ENCODE measurements at regions not wholly inside any gene's neighbourhood (a gene's known extent, or its start where the extent isn't known, plus 50 kb on each side); places are given as distances from the start of the nearest gene placed in this dataset.

DNA sequence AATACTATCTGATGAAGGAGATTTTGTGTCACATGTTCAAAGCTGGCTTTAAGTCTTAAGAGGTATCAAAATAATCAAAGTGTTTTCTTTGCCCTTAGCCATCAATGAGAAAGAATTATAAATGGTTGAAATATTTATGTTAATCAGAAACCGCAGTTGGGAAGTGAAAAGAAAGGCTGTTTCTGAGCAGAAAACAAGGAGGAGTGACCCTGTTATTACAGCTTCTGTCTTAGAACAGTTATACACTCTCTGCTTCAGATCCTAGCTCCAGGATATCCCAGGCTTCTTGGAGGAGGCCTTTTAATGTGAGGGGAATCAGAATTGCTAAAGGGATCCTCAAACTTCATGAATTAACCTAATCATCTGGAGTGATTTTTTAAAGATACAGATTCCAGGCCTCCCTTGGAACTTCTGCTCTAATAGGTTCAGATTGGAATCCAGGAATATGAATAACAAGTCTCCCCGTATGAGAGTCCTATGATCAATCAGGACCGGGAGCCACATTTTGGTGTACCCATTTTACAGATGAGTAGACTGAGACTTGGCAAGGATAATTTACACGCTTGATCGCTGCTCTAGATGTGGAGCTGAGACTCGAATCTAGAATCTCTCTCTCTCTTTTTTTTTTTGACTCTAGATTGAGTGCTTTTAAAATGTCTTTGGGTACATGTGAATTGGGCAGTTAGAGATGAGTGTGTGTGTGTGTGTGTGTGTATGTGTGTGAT, 50.8 kb upstream of the JAG1 start:
- no peak for DNase-seq

DNA sequence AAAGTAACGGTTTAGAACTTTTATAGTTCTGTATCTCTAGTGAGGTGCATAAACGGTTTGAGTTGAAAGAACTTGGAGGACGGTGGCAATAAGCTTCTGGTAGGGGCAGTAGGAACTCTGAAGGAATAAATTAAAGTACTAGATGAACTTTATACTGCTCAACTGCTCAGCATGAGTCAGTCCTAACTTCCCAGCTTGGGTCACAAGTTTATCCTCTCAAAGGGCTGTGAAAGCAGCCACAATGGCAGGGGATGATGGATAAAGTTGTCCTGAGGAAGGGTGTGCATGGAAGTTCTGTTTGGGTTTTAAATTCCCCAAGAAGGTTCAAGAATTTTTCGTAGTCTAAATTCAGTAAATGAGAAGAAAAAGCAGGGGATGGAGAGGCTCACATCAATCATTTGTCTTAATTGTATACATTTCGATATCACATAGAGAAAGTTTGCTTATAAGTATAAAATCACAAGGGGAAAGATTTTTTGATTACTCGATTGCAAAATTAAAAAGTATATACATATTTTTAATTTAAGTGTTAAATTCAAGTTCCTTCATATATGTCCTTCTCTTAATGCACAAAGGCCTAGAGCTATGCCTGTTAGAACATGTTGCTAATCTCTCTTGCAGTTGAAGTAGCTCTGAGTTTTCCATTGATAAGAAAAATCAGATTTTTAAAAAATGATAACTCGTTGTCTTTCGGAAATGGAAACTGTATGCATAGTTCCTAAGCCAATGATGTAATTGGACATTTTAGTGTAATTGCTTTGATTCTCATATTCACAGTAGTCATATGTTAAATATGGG, 55.3 kb upstream of the JAG1 start:
- no peak for DNase-seq

DNA sequence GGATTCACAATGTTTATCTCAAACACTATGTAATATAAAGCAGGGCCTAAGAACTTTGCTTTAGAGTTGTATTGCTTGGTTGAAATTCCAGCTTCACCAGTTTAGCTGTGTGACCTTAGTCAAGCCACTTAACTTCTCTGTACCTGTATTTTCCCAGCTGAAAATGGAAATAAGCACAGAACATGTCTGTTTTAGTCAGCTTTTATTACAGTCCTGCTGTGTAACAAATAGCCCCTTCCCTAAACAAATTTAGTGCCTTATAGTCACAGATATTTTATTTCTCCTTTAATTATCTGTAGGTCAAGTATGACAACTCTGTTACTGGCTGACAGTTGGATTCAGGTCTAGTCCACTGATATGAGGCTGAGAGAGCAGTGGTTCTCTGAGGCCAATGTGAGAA, 56.0 kb upstream of the JAG1 start:
- no peak for DNase-seq

DNA sequence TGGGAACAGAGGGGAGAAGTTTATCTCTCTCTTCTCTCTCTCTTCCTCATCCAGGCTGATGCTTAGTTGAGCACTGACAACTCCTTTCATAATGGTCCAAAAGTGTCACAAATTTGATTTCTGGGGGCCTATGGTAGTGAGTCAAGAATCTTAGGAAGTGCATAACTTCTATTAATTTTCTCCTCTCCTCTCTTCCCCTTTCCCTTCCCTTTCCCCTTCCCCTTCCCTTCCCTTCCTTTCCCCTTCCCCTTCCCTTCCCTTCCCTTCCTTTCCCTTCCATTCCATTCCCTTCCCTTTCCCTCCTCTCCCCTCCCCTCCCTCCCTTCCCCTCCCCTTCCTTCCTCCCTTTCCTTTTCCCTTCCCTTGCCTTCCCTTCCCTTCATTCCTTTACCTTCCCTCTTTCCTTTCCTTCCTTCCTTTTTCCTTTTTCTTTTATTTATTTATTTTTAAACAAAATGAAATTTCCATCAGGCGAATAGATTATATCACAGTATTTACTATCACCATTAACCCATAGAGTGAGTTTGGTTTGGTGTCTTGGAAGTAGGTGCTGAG, 56.9 kb upstream of the JAG1 start:
- no peak for DNase-seq

DNA sequence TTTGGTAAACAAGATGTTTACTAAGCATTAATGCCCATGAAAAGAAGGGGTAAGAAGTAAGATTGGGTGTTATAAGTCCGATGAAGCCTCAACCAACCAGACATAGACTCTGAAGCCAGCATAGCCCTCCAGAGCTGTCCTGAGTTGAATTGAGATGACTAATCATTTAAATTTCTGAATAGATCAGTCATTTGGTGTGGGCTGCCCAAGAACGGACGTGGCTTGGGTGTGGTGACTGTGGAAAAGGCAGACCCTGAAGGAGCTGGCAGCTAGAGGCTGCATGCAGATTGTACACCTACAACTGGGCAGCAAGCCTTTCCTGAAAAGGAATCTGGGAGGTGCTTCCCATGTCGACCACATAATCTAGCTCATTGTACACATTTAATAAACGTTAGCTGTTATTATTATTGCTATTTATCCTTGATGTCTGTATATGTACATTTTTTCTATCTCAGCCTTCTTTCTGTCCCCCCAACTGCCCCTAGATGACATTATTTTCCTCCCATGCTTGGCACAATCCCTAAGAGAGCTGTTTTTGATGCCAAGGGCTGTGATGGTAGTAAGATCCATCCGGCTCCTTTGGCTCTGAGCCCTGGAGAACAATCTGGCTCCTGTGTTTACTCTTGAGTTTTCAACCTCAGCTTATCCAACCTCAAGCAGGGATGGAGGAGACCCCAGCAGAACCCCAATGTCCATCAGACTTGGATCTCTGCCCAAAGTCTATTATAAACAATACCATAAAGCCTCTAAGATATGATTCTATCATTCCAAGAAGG, 57.6 kb upstream of the JAG1 start:
- DNase-seq: no peak

DNA sequence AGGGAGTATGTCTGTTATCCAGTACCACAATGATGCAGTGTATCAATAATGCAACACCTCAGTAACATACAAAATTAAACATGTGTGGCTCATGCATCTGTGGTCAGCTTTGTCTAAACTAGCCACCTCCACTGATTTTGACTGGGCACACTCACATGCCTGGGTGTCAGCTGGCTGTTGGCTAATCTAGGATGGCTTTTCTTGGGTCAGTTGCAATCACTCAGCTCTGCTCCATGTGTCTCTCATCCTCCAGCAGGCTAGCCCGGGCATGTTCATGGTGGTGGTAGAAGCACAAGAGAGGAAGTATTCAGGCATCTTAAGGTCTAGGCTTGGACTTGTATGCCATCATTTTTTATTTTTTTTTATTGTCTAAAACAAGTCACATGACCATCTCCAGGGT, 59.3 kb upstream of the JAG1 start:
- DNase-seq: no peak

DNA sequence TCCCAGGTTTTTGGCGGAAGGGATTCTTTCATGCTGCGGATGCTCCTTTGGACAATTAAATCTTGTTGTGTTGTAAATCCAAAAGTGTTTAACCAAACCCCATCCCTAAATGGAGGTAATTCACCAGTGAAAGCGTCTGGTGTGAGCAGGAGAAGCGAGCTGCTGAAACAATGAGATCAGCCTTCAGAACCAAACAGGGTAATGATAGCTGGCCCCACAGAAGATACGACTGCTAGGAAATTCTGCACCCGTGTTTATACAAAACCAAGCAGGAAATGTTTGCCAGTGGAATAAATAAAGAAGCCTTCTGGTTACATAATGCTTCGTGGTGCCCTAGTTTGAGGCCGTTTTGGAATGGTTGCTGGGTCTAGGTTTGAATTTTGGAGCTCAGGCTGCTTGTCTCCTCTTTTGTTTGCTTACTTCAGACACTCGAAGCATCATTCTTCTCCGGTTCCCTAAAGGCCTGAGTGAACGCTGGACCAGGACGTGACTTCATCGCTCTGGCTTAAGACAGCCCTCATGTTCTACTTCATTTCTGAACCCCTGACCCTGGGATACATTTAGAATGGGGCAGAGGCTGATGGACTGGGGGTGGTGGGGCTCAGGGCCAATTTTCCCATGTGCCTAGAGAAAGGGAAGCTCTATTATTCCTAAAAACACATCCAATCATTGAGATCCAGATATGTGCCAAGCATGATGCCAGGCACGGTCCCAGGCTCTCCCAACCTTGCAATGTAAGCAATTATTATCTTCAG, 61.6 kb upstream of the JAG1 start:
- DNase-seq: no peak

DNA sequence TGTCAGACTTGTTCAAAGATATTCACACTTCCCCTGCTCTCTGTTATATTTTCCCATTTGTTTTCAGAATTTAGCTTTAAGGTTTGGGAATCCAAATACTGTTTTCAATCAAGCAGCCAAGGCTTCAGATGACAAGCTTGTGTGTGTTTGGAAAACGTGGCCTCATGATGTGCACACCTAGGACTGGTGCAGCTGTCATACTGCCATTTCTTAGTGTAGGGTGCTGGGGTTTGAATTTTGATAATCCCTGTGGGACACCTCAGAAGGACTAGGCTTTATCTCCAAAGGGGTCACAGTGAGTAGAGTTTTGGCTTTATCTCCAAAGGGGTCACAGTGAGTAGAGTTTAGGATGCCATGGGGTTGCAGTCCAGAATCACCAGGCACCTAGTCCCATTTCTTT, 65.3 kb upstream of the JAG1 start:
- DNase-seq: no peak

DNA sequence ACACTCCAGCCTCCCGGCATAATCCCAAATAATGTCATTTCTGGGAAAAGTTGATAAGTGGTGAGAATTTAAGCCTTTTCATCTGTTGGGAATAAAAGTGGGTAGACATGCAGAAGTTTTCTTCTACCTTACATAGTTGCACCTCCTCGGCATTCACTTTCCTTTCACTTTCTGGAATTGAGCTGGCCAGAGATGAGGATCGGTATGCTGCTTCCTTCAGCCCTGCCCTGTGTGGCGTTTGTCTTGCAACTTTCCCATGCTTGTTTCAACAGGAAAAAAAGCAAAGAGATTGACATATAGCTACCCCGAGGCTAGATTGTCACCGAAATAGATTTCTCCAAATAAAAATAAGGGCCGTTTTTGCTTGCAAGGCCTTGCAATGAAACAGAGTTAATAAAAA, 65.8 kb upstream of the JAG1 start:
- no peak for DNase-seq

DNA sequence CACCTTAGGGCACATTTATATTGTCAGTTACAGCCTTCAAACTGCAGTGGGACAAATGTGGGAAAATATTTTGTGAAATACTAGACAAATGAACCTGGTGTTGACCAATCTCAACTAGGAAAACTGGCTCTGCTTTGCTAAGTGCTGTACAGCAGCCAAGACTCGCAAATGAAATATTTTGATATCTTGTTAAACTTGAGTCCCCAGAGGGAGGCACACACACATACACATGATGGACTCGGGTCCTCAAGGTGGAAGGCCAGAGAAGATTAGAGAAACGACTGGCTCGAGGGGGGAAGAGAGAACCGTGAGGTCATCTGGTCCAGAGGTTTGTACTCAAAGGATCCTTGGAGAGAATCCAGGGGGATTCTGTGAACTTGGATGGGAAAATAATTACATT, 67.3 kb upstream of the JAG1 start:
- no peak for DNase-seq

DNA sequence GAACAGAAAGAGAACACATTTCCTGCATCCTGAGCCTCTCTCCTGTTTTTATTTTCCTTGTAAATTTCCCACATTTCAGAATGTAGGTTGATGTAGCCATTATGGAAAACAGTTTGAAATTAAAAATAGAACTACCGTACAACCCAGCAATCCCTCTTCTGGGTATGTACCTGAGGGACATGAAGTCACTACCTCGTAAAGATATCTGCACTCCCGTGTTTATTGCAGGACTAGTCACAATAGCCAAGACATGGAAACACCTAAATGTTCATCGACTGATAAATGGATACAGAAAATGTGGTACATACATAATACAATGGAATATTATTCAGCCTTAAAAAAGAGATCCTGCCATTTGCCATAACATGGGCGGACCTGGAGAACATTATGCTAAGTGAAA, 72.0 kb upstream of the JAG1 start:
- DNase-seq: no peak

DNA sequence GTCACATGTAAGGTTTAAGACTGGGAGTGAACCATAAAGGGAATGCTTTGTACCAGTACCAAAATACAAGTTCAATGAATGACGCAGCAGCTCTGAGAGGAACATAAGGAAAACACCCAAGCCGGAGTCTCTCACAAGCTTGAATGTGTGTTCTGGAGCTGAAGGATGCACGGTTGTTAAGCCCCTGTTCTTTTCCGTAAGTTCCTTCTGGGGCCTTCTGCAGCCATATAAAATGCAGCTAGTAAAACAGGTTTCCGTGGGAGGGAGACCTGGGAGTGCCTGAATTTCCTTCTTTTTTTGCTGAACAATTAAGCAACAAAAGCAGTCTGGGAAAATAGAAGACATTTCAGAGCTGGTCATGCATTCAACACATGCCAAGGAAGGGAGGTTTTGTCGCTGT, 73.2 kb upstream of the JAG1 start:
- no peak for DNase-seq

DNA sequence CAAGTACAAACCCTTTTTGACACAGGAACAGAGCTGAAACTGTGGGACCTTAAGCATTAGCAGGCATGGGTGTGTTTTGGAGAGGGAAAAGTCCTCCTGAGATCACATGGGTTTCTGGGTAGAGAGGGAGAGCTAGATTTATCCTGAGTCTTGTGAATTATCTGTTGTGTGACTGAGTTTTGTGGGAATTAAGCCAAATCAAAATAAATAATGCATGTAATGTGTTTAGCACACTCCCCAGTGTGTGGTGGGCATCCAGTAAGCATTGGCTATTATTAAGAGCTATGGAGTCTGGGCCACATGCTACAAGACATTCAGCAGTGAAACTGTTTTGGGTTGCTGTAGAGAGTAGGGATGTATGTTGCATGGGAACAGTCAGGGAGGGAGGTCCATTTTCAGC, 75.3 kb upstream of the JAG1 start:
- DNase-seq: no peak

DNA sequence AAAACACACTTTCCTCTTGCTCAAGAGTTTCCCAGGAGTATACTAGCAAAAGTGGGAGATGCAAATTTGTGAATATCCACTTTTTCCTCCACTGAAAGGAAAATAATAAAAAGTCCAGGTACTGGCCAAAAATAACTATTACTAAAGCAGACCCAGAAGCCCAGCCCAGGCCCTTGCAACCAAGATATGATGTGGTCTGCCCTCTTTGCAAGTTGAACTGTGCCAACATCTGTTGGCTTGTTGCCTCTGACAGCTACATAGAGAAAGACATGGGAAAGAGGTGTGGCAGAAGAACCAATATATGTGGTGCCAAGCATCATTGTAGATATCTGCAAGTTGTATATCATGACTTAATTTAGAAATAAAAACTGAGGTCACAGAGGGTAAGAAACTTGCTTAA, 78.4 kb upstream of the JAG1 start:
- DNase-seq: no peak

DNA sequence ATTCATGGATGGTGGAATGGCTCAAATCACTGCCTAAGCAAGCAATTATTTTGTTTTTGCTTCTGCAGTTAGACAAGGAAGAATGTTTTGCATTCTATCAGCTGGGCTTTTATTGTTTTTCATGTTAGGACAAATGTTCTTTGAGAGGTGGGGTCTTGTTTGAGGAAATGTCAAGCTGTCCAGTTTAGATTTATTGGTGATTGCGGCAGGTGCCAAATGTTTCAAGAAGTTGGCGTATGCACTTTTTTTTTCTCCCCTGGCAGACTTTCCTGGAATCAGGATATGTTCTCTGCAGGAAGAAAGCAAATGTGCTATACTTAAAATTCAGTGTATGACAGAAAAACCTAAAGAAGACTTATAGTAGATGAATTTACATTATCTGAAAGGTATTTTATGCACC, 81.0 kb upstream of the JAG1 start:
- no peak for DNase-seq

DNA sequence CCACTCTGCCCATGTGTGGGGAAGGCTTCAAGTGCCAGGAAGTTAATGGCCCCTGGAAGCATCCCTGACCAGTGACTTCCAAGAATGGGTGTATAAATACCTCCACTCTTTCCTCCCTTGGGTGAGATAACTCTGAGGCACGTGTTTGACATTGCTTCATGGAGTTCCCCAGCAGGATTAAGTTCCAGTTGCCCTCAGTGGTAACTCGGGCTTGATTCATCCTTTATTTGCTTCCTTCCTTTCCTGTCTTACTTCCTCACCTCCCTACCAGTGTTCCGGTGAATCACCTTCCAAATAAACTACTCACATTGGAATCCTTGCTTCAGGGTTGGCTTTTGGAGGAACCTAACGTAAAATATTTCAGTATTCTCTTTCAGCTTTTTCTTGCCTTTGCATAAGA, 84.6 kb upstream of the JAG1 start:
- no peak for DNase-seq

DNA sequence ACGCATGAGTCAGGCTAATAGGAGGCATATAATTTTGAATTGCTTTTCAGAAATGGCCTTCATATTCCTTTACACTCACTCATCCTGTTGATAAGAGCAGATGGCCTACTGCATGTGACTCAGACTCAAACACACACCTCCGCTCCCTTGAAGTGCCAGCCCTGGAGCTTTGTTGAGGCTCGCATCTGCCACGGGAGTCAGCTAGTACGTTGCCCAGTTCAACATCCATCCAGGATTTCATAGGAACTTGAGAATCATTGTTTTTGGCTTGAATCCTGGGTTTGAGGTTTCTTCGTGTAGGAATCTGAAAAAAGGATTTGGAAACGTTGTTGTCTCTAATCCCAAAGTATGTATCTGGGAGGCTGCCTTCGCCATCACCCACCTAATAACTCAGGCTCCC, 87.4 kb upstream of the JAG1 start:
- no peak for DNase-seq

DNA sequence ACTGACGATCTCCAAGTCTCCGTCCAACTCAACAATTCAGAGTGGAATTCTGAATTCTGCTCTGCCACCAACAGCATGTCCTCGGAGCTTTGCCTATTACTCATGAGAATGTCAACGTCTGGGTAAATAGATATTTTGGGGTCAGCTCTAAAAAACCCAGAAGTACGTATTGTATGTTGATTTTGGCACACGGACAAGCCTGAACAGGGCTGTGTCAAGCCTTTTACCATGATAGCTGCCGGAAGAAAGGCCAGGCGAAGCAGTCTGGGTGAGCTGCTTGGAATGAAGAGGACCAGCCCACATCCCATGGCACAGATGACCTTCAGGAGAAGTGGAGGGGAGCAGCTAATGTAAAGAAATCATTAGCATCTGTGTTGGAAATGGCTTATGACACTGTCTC, 88.0 kb upstream of the JAG1 start:
- DNase-seq: no peak

DNA sequence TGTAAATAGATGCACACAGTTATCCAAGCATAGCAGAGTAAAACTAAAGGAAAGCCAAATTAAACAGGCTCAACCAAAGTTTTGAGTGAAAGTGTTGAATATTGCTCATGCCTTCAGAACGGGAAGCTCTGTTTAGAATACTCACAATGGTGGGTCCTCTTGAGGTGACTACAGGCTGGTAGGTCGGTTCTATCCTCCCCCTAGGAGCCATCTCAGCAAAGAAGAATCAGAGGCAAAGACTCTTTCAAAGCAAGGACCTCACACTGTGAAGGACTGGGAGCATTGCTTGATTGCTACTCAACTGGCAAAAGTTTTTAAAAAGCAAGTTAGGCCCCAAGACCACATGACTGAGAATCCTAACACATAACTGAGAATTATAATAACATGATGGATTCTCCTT, 88.4 kb upstream of the JAG1 start:
- DNase-seq: no peak

DNA sequence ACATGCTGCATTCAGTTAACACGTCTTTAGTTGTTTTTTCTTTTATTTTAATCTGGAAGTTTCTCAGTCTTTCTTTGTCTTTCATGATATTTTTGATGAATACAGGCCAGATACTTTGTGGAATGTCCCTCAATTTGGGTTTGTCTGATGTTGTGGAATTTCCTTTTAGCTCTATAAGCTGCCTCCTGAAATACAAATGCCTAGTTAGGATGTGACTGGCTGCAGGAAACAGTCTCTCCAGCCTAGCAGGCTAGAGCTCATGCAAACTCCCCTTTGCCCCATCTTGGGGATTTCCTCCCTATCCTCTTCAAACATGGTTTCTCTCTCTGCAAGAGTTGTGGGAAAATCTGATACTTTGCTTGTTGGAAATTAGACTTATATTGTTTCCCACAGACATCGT, 89.3 kb upstream of the JAG1 start:
- no peak for DNase-seq

DNA sequence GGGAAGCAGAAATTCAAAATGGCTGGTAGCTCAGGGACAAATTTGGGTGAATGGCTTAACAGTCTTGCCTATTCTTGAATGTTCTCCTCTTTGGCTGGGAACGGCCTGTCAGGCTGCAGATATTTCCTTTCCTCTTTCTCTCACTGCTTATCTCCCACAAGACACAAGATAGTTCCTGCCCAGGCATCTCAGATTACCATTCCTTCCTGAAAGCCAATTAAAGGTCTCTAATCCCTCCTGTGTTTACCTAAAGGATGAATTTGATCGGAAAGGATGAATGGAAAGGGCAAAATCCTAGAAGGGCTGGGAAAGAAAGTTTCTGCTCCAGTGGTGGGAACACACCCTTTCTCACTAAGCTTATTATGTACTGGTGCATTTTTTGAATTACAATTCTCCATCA, 95.9 kb upstream of the JAG1 start:
- no peak for DNase-seq

DNA sequence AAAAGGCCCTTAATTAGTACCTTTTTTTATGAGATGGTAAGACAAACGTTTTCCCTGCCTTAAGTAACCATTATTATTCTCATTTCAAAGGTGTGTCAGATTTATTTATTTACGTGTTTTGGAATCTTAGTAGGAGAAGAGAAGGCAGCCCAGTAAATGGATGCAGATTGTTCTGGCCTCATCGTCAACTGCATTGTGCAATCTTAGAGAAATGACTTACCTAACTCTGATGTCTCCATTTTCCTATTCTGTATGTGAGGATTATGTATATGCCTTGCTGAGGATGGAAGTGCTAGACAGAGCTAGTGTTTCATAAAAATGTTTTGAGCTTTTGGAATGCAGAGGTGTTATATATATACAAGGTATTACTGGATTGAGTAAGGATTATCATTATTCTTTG, 97.0 kb upstream of the JAG1 start:
- DNase-seq: no peak

Data from inflammatory macrophage treated with lipopolysaccharide for 1 hour (primary cell).